ENCODE measurements at regions not wholly inside any gene's neighbourhood (a gene's known extent, or its start where the extent isn't known, plus 50 kb on each side); places are given as distances from the start of the nearest gene placed in this dataset.

DNA sequence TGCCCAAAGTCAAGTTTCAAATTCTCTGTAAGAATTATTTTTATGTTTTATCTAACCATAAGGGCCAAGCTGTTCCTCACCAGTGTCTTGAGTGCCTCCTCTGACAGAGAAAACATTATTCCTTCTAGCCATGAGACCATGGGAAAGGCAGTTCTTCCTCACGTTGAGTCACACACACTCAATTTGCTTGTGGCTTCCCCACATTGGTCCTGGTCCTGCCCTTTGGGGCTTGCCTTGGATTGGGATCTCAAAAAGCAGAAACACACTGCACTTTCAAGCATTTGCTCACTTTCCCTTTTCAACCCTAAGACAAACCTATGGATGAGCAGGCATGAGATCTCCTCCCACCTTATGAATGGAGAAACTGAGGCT lies 248.3 kb upstream of the IGFBP3 start:
- TF ChIP-seq EZH2 (IDR thresholded peaks at IDR 0.05; ENCODE audit: insufficient read depth, poor library complexity, severe bottlenecking) (no peak), EZH2phosphoT487 (IDR thresholded peaks at IDR 0.05; ENCODE audit: insufficient read depth, low read depth) (no peak)

Data from GM23248 (cell line).